Endothelial cell of umbilical vein (primary cell): ENCODE measurements at regions not wholly inside any gene's neighbourhood (a gene's known extent, or its start where the extent isn't known, plus 50 kb on each side); places are given as distances from the start of the nearest gene placed in this dataset.

Experiments
- EZH2 ChIP-seq: IDR thresholded peaks from 2 replicates; pipeline ENCODE4 v1.6.1; 2012; ENCODE audit warnings: borderline replicate concordance, low read depth, mild to moderate bottlenecking, moderate library complexity, low read length, inconsistent platforms; ENCODE audit not compliant: severe bottlenecking
- GATA2 ChIP-seq: IDR thresholded peaks from 2 replicates; pipeline ENCODE4 v1.7.0; 2011; ENCODE audit warnings: low read depth, mild to moderate bottlenecking, moderate library complexity, mixed read lengths, low read length; ENCODE audit not compliant: insufficient read length, insufficient read depth
- MYC ChIP-seq: IDR thresholded peaks from one replicate; pipeline ENCODE4 v1.6.1; 2011; ENCODE audit warnings: mild to moderate bottlenecking, low read depth, low read length
- POLR2A ChIP-seq: IDR thresholded peaks from 2 replicates; pipeline ENCODE4 v1.6.1; 2012; ENCODE audit warnings: low read depth, mild to moderate bottlenecking, control low read depth, low read length
- POLR2AphosphoS5 ChIP-seq: IDR thresholded peaks from 2 replicates; pipeline ENCODE4 v1.6.1; 2012; ENCODE audit warnings: low read depth, mild to moderate bottlenecking, control low read depth, low read length, moderate library complexity; ENCODE audit not compliant: insufficient read depth
- TF ChIP-seq, protein P1 (sequence below), 2 donors: IDR thresholded peaks; 1 replicate in 1 of 2; 2 replicates in 1 of 2; pipeline ENCODE4 v1.5.1; 2011; ENCODE audit warnings: low read length in 2 of 2, mild to moderate bottlenecking in 2 of 2, moderate library complexity in 2 of 2, control low read depth in 1 of 2, inconsistent platforms in 1 of 2, low read depth in 1 of 2; ENCODE audit not compliant: insufficient read depth in 1 of 2; ENCODE audit errors: extremely low read depth in 1 of 2
- TF ChIP-seq, protein P2 (sequence below): IDR thresholded peaks from 2 replicates; pipeline ENCODE4 v1.6.1; 2011; ENCODE audit not compliant: insufficient read depth, insufficient read length

DNA sequence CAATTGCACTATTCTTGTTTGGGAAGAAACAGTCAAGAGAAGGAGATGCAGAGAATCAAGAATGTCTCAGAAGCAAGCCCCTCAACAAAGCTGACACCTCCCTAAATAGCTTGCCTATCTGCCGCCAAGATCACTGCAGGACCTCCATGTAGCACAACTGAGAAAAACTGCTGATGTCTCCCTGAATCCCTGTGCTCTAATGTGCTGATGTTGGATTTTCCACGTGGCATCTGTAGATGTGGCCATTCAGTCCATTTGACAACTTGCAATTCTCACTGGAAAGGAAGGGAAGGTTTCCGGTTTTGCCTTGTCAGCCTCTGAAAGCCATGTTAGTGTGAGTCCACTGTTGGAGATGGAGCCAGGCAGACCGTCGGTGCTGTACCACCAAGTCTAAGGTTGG lies 374.0 kb downstream of the DIRAS2 start:
- TF ChIP-seq POLR2A (no peak), EZH2 (no peak), POLR2AphosphoS5 (no peak), MYC (no peak), GATA2 (no peak)
- TF ChIP-seq, protein P1, sequence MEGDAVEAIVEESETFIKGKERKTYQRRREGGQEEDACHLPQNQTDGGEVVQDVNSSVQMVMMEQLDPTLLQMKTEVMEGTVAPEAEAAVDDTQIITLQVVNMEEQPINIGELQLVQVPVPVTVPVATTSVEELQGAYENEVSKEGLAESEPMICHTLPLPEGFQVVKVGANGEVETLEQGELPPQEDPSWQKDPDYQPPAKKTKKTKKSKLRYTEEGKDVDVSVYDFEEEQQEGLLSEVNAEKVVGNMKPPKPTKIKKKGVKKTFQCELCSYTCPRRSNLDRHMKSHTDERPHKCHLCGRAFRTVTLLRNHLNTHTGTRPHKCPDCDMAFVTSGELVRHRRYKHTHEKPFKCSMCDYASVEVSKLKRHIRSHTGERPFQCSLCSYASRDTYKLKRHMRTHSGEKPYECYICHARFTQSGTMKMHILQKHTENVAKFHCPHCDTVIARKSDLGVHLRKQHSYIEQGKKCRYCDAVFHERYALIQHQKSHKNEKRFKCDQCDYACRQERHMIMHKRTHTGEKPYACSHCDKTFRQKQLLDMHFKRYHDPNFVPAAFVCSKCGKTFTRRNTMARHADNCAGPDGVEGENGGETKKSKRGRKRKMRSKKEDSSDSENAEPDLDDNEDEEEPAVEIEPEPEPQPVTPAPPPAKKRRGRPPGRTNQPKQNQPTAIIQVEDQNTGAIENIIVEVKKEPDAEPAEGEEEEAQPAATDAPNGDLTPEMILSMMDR (IDR thresholded peaks at IDR 0.05; ENCODE audit: extremely low read depth in 1 of 2, insufficient read depth in 1 of 2, low read depth in 1 of 2, low read length in 2 of 2), result no peak
- TF ChIP-seq, protein P2, sequence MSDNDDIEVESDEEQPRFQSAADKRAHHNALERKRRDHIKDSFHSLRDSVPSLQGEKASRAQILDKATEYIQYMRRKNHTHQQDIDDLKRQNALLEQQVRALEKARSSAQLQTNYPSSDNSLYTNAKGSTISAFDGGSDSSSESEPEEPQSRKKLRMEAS, result no peak
